IMR-90 (cell line): ENCODE measurements at regions not wholly inside any gene's neighbourhood (a gene's known extent, or its start where the extent isn't known, plus 50 kb on each side); places are given as distances from the start of the nearest gene placed in this dataset.

ENCODE experiments used
- BHLHE40 ChIP-seq: fragments of 150-350 bp; IDR thresholded peaks from 2 replicates; pipeline ENCODE4 v1.6.1; 2016; ENCODE audit warnings: mild to moderate bottlenecking, low read depth, low read length
- CEBPB ChIP-seq: IDR thresholded peaks from 2 replicates; pipeline ENCODE4 v1.6.1; 2012; ENCODE audit warnings: low read depth, low read length, improper control_type of control experiment
- CHD1 ChIP-seq: IDR thresholded peaks from 2 replicates; pipeline ENCODE4 v1.6.1; 2012; ENCODE audit warnings: low read depth, low read length, improper control_type of control experiment
- CTCF ChIP-seq: conservative IDR thresholded peaks from 2 replicates; pipeline ENCODE4 v1.5.1; 2012; ENCODE audit warnings: mild to moderate bottlenecking, low read depth, low read length, improper control_type of control experiment
- ELK1 ChIP-seq: fragments of 150-350 bp; IDR thresholded peaks from 2 replicates; pipeline ENCODE4 v1.6.1; 2016; ENCODE audit warnings: low read depth, mild to moderate bottlenecking, low read length, moderate library complexity, borderline replicate concordance
- MAFK ChIP-seq: IDR thresholded peaks from 2 replicates; pipeline ENCODE4 v1.6.1; 2012; ENCODE audit warnings: low read depth, low read length, improper control_type of control experiment
- MAZ ChIP-seq: IDR thresholded peaks from 2 replicates; pipeline ENCODE4 v1.6.1; 2012; ENCODE audit warnings: low read depth, mild to moderate bottlenecking, low read length, improper control_type of control experiment, moderate library complexity, borderline replicate concordance
- MXI1 ChIP-seq: IDR thresholded peaks from 2 replicates; pipeline ENCODE4 v1.6.1; 2012; ENCODE audit warnings: low read depth, mild to moderate bottlenecking, low read length, moderate library complexity, borderline replicate concordance
- POLR2A ChIP-seq: IDR thresholded peaks from 2 replicates; pipeline ENCODE4 v1.6.1; 2012; ENCODE audit warnings: mild to moderate bottlenecking, low read depth, low read length
- RAD21 ChIP-seq: IDR thresholded peaks from 2 replicates; pipeline ENCODE4 v1.6.1; 2012; ENCODE audit warnings: low read length, improper control_type of control experiment
- RCOR1 ChIP-seq: IDR thresholded peaks from 2 replicates; pipeline ENCODE4 v1.6.1; 2012; ENCODE audit warnings: mild to moderate bottlenecking, low read length, improper control_type of control experiment; ENCODE audit not compliant: insufficient replicate concordance
- RFX5 ChIP-seq: IDR thresholded peaks from 2 replicates; pipeline ENCODE4 v1.8.0; 2012; ENCODE audit warnings: low read depth, mild to moderate bottlenecking, low read length, moderate library complexity
- SMC3 ChIP-seq: fragments of 150-350 bp; IDR thresholded peaks from 2 replicates; pipeline ENCODE4 v1.6.1; 2016; ENCODE audit warnings: low read depth, mild to moderate bottlenecking, antibody characterized with exemption, low read length, moderate library complexity
- USF2 ChIP-seq: fragments of 150-350 bp; IDR thresholded peaks from 2 replicates; pipeline ENCODE4 v1.6.1; 2017; ENCODE audit warnings: mild to moderate bottlenecking, antibody characterized with exemption, low read length, low read depth

- no peak for TF ChIP-seq CTCF
- TF ChIP-seq RCOR1 = no peak
- TF ChIP-seq POLR2A = no peak
- no peak for TF ChIP-seq RAD21
- no peak for TF ChIP-seq MAZ
- no peak for TF ChIP-seq SMC3
- TF ChIP-seq MXI1 = no peak
- TF ChIP-seq ELK1 = no peak
- peak; percentile 5; the same call in 1 of the 2 replicates for TF ChIP-seq USF2
- TF ChIP-seq CEBPB = no peak
- no peak for TF ChIP-seq RFX5
- no peak for TF ChIP-seq BHLHE40
- no peak for TF ChIP-seq MAFK
- TF ChIP-seq CHD1 = no peak
Measured at GRCh38 chr2:205895981-205896655, 189.9 kb downstream of the INO80D start.
